ENCODE measurements at regions not wholly inside any gene's neighbourhood (a gene's known extent, or its start where the extent isn't known, plus 50 kb on each side); places are given as distances from the start of the nearest gene placed in this dataset.

GRCh38 chr17:68740555-68741447 lies 139.6 kb upstream of the FAM20A start:
- no peak for DNase-seq (ENCODE audit: low read depth)

DNA sequence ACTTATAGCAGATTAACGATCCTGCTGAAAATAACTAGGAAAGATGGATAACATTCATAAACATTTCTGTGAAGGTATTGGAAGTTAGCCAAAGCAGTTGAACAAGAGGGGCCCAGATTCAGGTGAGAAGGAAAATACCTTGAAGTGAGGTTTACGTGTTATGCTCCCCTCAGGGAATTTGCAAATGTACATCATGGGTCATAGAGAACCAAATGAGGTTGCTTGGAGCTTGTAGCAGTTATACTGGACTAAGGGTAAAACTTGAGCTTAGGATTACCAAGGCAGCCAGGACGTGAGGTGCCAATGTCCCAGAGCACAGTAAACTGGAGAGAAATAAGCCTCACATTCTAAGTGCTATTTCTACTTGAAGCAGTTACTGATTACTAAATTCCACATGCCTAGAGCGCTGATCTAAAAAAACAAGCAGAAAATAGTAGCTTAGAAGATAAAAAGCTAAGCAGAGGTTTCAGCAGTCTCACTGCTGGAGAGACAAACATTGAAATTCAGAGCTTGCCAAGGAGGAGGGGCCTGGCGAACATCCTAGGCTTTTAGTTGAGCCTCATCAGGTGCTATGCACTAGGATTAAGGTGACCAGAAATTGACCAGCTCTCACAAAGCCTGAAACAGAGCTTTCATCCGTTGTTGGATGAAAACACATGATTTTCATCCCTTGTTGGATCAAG lies 136.7 kb upstream of the FAM20A start:
- no peak for DNase-seq (ENCODE audit: low read depth)

- no peak for DNase-seq (ENCODE audit: low read depth)
These were observed 133.8 kb upstream of the FAM20A start for GRCh38 chr17:68734931-68735330.

DNA sequence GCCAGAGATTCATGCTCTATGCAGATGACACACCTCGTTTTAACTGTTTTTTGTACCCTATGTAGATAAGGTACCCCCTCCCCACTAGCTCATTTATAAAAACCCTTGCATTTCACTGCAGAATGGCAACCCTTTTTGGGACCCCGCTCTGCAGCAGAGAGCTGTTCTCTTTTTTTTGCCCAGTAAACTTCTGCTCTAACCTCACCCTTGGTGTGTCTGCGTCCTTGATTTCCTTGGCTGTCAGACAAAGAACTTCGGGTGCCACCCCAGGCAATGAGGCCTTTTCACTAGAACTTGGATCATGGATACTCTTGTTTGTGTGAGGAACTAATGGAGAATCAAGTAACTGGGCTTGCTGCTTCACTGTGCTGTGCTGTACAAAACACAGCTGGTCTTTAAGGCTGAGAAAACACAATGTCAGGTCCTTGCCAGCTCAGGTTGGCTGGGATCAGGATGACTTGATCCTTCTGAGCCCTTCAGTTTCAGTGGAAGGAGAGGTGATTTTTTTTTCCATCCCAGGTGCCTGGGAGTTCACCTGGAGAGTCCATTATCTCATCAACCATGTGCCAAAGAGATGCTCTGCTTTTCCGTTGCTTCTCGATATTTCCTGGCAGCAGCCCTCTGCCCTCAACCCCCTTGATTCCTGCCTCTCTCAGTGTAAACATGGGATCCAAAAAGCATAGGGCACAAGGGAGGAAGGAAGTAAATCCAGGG lies 133.2 kb upstream of the FAM20A start:
- DNase-seq (ENCODE audit: low read depth): no peak

DNA sequence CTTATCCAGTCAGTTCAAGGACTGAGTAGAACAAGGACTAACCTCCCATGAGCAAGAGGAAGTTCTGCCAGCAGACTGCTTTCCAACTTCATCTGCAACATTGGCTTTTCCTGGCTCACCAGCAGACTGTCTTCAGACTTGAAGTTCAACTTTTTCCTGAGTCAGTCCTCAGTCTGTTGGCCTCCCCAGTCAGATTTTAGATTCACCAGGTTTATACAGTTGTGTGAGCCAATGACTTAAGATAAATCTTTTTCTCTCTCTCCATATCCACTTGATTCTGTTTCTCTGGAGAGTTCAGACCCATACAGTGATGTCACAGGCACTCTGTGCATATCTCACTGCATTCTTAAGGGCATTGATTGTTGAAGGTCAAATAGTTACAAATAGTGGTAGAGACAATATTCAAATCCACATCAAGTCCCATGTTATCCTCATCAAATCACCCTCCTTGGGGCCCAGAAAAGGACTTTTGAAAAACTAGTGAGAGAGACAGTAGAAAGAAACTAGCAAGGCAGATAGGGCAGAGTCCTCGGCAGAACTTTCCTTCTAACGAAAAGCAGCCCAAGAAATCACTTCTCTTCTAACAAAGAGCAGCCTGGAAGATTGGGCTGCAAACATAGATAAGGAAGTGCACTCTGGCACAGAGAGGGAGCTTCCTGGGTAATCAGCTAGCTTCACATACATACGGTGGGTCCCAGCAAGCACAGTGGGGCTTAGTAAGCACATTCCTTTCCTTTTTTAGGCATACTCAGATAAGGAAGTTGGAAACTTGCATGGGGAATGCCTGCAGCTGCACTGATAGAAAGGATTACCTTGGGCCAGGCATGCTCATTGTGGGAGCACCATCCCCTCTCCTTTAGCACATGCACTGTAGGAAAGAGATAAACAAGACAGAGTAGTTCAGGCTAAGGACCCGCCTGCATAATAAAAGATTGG lies 132.3 kb upstream of the FAM20A start:
- peak; percentile 81 for DNase-seq (ENCODE audit: low read depth)

DNA sequence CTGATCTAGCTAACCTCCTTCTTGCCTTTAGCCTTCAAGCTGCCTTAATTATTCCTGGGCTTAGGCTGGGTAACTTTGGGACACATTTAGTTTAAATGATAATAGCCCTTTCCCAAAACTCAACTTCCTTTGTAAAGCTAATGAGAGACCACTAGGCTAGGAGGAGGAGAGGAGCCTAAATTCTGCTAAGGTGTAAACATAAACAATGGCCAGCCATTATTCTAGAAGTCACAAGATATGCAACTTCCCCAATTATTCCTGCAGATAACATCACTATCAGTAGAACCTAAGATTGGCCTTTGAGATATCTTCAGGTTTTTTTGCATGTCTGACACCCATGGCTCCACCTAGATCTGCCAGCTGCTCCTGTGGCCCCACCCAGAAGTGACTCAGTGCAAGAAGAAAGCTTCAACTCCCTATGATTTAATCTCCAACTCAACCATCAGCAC lies 131.2 kb upstream of the FAM20A start:
- peak; percentile 48 for DNase-seq (ENCODE audit: low read depth)

DNA sequence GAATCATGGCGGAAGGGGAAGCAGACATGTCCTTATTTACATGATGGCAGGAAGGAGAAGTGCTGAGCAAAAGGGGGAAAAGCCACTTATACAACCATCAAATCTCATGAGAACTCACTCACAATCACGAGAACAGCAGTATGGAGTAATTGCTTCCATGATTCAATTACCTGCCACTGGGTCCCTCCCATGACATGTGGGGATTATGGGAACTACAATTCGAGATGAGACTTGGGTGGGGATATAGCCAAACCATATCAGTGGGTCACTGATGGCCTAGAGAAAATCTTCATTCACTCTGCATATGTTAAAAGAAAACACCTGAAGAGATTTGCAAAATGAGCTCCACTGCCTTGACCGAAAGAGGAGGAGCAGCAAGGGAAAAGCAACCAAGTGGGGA lies 130.3 kb upstream of the FAM20A start:
- no peak for DNase-seq (ENCODE audit: low read depth)

- DNase-seq (ENCODE audit: low read depth): peak; percentile 35
These were observed 118.3 kb upstream of the FAM20A start for GRCh38 chr17:68719431-68719830.

DNA sequence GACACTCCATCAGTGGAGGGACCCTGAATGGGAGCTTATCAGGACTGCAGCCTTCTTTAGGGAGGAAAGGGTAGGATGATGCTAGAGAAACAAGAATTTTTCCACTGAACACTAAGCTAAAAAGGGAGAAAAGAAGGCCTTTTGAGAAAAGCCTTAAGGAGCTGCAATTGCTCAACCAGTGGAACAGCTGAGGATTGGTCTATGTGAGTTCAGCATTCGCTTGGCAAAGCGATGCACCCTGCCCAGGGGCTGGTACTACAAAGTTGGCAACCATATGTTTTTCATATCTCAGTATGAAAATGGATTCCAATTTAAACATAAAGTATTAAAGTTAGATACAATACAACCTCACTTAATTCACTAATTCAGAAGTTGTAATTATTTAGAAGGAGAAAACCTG lies 117.8 kb upstream of the FAM20A start:
- no peak for DNase-seq (ENCODE audit: low read depth)

- DNase-seq (ENCODE audit: low read depth): no peak
These were observed 117.3 kb upstream of the FAM20A start for GRCh38 chr17:68718465-68718864.

DNA sequence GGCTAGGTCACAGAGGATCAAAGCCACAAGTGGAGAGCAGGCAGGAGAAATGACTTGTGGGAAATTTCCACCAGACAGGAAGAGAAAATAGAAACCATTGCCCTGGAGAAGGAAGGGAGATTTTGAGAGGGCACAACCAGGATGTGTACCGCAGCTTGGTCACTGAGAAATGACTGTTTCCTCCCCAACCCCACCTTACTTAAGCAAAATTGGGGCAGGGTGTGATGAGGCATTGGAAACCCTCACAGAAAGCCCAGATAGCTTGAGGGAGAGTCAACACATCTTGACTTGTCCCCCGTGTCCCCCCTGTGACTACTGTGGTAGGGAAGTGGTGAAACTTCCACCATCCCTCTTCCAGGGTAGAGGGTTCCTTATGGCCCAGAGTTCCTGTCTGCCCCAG lies 113.5 kb upstream of the FAM20A start:
- DNase-seq (ENCODE audit: low read depth): no peak

DNA sequence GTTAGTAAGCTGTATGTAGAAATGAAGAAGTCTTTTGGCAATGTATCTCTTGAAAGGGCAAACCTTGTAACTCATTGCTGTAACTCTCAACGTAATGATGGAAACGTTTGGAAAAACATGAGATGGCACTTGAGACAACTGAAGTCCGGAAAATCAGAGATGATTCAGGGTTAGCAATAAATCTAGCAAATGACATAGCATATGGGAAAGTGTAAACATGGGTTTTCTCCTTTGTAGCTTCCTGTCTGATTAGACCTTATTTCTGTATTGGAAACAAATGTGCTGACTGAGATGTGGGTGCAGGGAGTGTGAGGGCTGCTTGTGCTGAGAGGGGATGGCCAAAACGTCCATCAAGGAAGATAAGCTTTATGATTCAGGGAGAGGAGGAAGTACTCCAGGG lies 110.7 kb upstream of the FAM20A start:
- peak; percentile 86 for DNase-seq (ENCODE audit: low read depth)

GRCh38 chr17:68710976-68711375 lies 109.8 kb upstream of the FAM20A start:
- no peak for DNase-seq (ENCODE audit: low read depth)

DNA sequence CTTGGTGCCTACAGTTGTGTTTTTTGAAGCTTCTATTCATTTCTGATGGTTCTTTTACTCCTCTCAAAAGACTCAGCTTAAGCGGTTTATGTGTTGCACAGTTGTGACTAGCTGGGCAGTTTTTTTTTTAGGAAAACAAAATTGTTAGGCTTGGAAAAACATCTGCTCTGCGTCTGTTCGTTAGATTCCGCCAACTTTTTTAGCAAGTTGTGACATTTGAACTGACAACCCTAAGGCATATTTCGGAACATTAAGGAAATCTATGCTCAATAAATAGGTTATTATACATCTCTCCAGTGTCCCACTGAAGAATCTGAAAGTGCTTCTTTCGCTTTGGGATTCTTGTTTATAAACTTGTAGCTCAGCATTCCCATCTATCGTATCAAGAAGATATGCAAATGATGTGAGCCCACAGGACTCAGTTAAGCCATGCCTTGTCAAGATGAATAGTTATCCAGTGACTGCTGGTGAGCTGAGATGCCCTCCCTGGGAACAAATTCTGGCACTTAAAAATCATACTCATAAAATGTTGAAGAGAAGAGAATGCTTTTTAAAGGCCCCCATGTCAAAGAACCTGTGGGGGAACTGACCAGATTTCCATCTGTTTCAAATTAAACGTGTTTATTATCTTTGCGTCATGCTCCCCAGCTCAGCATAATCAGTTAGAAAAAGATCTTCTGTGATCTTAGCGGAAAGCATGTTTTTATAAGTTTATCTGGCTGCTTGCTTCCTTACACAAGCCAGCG lies 109.0 kb upstream of the FAM20A start:
- peak; percentile 88 for DNase-seq (ENCODE audit: low read depth)

- DNase-seq (ENCODE audit: low read depth): peak; percentile 48
These were observed 108.3 kb upstream of the FAM20A start for GRCh38 chr17:68709461-68709860.

DNA sequence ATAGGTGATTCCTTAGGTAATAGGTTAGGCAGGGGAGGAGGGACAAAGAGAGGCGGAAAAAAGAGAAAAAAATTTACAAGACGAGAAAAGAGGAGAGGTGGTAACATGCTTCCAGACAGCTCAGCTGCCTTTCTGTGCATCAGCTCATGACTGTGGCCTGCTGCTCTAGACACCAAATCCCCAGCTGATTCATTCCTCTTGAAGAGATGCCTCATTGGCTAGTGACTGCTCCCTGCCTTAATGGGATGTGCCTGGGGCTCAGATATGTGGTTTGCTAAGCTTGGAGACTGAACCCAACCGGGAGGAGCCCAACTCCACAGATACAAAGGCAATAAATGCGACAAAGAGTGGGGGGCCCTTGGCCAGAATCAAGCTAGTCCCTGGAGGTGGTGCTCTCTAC lies 105.9 kb upstream of the FAM20A start:
- DNase-seq (ENCODE audit: low read depth): peak; percentile 95

GRCh38 chr17:68706356-68706920 lies 105.3 kb upstream of the FAM20A start:
- DNase-seq (ENCODE audit: low read depth): no peak

GRCh38 chr17:68705714-68706076 lies 104.5 kb upstream of the FAM20A start:
- DNase-seq (ENCODE audit: low read depth): no peak

DNA sequence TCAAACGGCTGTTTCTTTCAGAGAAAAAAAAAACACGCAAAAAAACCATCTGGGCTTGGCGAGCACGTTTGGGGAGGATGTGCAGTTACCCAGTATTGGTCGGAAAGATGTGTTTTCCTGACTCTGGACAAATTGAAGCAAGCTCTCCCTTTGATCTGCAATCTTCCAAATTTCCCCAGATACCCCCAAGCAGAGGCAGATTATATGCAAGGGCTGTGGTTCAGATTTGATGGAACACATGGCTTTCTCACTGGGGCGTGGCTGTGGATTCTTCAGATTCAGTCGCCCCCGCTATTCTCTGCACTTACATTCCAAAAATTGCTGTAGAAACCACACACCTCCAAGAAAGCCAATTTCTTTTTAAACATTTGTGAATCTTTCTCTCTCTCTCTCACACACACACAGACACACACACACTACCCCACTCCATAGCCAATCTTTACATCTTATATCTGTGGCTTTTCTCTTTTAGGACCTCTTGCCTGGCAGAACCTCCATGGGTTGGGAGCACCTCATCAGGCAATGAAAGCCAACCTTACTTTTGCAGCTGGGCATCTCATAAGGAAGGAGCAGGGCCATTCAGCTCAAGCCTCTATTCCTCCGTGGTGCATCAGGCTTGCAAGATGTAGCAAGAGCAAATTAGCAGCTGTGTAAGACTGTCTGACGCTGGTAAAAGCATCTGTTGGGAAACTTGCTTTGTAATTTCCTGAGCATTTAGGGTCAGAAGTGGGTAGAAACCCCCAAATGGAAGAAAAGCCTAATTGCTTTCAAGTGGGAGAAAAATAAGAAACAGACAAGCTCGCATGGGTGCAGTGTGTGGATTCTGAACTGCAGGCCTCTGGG lies 103.9 kb upstream of the FAM20A start:
- DNase-seq (ENCODE audit: low read depth): peak; percentile 95

Measured in RPMI7951 (cell line).